K562 (cell line): ENCODE measurements at regions not wholly inside any gene's neighbourhood (a gene's known extent, or its start where the extent isn't known, plus 50 kb on each side); places are given as distances from the start of the nearest gene placed in this dataset.

ENCODE experiments used
- EHMT2 ChIP-seq: fragments of 450-650 bp; IDR thresholded peaks from 2 replicates; pipeline ENCODE4 v1.6.1; 2018; ENCODE audit warnings: antibody characterized with exemption
- SMC3 ChIP-seq: conservative IDR thresholded peaks from 2 replicates; pipeline ENCODE4 v1.6.1; 2011; ENCODE audit warnings: low read depth, low read length, improper control_type of control experiment; ENCODE audit not compliant: insufficient read depth
- TAF7 ChIP-seq: fragments of 450-650 bp; IDR thresholded peaks from 2 replicates; pipeline ENCODE4 v1.6.1; 2016; ENCODE audit warnings: missing genetic modification characterization, missing compliant biosample characterization

DNA sequence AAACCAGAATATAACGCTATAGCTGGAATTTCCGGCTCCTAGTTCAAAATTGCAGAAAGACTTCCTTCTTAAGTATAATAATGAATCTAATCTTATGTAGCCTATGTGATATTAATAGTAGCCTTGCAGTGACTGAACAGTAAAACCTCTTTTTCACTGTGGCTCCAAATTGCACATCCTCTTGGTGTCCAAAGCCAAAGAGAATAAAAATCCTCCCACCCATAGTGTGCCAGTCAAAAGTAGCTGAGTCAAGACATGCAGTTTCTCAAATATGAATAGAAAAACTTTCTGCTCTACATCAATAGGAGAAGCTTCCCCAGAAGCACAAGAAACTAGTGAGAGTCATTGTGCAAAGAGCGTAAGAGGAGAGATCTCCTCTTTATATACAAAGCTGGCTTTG is 76.0 kb upstream of the PICALM start:
- TF ChIP-seq TAF7 (tag): no peak
- TF ChIP-seq EHMT2: no peak
- no peak for TF ChIP-seq SMC3
